Hematopoietic multipotent progenitor cell treated with erythropoietin and hydrocortisone succinate and interleukin-3 and kit ligand, for 17 days (in vitro differentiated cells): ENCODE measurements at regions not wholly inside any gene's neighbourhood (a gene's known extent, or its start where the extent isn't known, plus 50 kb on each side); places are given as distances from the start of the nearest gene placed in this dataset.

Experiments
- DNase-seq: peaks from one replicate; pipeline ENCODE4 v3.0.0-alpha.2; 2015; ENCODE audit warnings: low spot score

GRCh38 chr14:32022938-32023466 lies 54.1 kb upstream of the ARHGAP5 start:
- DNase-seq, result no peak

DNA sequence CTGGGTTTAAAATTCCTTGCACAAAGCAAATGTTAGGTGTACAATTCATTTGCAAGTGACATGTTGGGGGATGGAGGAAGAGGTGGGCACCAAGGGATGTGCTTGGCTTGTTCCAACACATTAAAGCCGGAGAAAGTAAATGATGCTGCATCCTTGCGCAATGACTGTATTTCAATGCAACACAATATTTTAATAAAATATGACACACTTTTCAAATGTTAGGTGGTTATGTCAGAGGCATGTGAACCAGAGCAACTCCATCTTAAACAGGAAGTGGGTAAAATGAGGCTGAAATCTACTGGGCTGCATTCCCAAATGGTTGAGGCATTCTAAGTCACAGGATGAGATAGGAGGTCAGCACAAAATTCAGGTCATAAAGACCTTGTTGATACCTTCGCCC lies 53.6 kb upstream of the ARHGAP5 start:
- no peak for DNase-seq

GRCh38 chr14:32027255-32027939 lies 49.7 kb upstream of the ARHGAP5 start:
- DNase-seq, result no peak
